ENCODE measurements at regions not wholly inside any gene's neighbourhood (a gene's known extent, or its start where the extent isn't known, plus 50 kb on each side); places are given as distances from the start of the nearest gene placed in this dataset.
"Not testable (repeated sequence)": the region's sequence is repeated elsewhere in the genome, so short reads cannot be mapped to it uniquely, and the experiment has no call there.

DNA sequence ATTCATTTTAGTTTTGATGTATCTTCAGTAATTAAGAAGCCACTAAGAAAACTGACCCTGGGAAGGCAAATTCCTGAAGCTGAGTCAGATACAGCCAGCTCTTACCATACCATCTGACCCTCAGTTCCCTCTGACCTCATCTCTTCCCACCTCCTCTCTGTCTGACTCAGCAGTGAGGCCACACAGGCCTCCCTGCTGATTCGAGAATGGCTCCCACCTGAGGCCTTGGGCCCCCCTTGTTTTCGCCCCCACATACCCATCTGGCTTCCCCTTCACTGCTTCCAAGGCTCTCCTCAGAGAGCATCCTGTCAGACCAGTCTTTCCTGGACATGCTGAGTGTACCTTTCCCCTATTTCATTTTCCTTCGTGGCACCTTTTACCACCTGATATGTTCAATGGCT lies 71.0 kb upstream of the CYP1B1 start:
- H3K4me1 Mint-ChIP-seq: peaks cover 10% of the 10 kb centered on the region
- H3K36me3 Mint-ChIP-seq (ENCODE audit: low read depth): no peaks in the 10 kb centered on the region
- POLR2A ChIA-PET: no interaction called here
- H3K27ac Mint-ChIP-seq: no peak overlapping the region
- CTCF ChIA-PET: no interaction called here
- H3K27me3 Mint-ChIP-seq: peaks cover 10% of the 10 kb centered on the region
- no peak for DNase-seq
- no peaks in the 10 kb centered on the region for H3K9me3 Mint-ChIP-seq
- H3K4me3 Mint-ChIP-seq: no peak overlapping the region

DNA sequence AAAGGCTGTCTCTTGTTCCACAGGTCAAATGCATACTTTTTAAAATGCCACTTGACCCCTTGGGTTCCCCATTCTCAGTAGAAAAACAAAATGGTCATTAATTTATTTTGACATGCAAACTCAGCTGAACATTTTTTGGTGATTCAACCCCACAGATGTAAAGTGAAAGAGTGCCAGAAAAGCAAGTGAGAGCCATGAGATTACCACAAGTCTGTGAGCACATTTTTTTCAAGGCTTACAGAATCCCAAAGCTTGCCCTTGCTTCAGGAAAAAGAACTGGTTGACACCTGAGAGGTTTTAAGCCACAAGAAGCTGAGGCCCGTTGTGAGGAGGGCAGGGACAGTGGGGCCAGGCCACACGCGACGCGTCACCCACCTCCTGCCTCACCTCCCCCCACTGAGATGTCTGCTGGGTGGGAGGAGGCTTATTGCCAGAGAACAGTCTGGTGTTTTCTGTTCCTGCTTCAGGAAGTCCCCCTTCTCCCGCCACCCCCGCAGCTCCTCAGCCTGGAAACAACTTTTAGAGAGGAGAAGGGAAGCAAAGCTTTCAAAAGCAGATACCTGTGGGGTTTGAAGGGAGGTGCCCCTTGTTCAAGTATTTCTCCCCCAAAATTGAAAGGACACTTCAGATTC lies 70.4 kb upstream of the CYP1B1 start:
- Mint-ChIP-seq H3K4me3 (no peak overlapping the region), H3K27ac (no peak overlapping the region)

DNA sequence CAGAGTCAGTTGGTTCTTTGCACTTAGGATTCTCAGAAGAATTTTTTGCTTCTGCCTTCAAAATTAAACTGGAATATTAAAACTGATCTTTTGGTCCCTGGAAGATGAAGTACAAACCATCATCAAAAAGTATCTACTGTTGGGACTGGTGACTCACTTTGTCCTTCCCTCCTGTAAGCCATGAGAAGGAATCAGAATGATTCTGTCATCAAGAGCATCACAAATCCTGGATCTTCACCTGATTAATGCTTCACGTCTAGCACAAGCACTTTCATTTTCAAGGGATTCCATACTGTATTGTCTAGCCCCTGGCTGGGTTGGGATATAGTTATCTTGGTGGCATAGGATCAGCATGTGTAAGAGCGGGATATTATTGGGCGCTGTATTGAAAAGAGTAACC lies 69.3 kb upstream of the CYP1B1 start:
- CTCF ChIA-PET: no interaction called here
- Mint-ChIP-seq H3K27ac (no peak overlapping the region), H3K4me3 (no peak overlapping the region), H3K27me3 (peaks cover 11% of the 10 kb centered on the region), H3K9me3 (no peaks in the 10 kb centered on the region), H3K36me3 (ENCODE audit: low read depth) (no peaks in the 10 kb centered on the region), H3K4me1 (peaks cover 10% of the 10 kb centered on the region)
- DNase-seq: no peak
- POLR2A ChIA-PET: no interaction called here

More for the DNA sequence above, 70.4 kb upstream of the CYP1B1 start:
- Mint-ChIP-seq H3K9me3 (no peaks in the 10 kb centered on the region), H3K36me3 (ENCODE audit: low read depth) (no peaks in the 10 kb centered on the region), H3K4me1 (peaks cover 10% of the 10 kb centered on the region), H3K27me3 (peaks cover 11% of the 10 kb centered on the region)
- ChIA-PET POLR2A (no interaction called here), CTCF (interaction anchor here (0.6 kb wide), 1 partner anchor 112 kb away, joined by 4 read pairs; no protein-coding TSS in a partner anchor)
- DNase-seq: no peak

DNA sequence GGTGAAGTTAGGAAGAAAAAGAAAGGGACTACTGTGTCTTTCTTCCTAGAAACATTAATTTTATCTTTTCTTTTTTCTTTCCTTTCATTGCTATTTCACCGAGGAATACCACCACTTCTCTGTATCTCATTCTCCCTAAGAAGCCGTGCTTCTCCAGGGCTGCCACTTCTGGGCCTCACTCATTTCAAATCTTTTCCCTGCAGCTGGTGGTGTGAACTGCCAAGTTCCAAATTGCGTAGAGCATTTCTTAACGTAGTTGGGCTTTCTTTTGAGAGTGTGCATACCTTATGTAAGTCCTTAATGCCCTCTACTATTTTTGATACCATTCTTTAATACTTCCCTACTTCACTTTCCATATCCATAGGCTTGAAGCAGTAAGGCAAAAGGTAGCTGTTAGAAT lies 66.7 kb upstream of the CYP1B1 start:
- DNase-seq: no peak
- ChIA-PET POLR2A (no interaction called here), CTCF (no interaction called here)
- H3K4me1 Mint-ChIP-seq: peaks cover 10% of the 10 kb centered on the region
- H3K36me3 Mint-ChIP-seq (ENCODE audit: low read depth): no peaks in the 10 kb centered on the region
- H3K4me3 Mint-ChIP-seq: no peak overlapping the region
- H3K27ac Mint-ChIP-seq: no peak overlapping the region
- H3K27me3 Mint-ChIP-seq: peaks cover 11% of the 10 kb centered on the region
- no peaks in the 10 kb centered on the region for H3K9me3 Mint-ChIP-seq

DNA sequence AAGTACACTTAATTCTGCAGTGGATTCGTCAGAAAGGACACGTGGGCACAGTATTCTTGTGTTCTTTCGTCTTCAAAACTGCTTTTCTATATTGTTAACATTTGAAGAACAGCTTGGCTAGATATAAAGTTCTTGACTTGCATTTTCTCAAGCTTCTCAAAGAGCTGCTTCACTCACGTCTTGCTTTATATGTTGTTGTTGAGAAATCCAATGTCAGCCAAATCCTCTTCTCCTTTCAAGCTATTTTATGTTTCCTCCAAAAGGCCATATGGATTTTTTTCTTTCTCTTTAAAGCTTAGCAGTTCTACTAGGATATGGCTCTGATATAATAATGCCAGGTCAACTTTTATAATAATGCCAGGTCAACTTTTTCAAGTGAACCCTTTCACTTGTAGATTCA lies 65.5 kb upstream of the CYP1B1 start:
- Mint-ChIP-seq H3K9me3 (no peaks in the 10 kb centered on the region), H3K27me3 (peaks cover 13% of the 10 kb centered on the region), H3K4me3 (no peak overlapping the region), H3K36me3 (ENCODE audit: low read depth) (no peaks in the 10 kb centered on the region), H3K27ac (no peak overlapping the region), H3K4me1 (peaks cover 3% of the 10 kb centered on the region)
- ChIA-PET CTCF (interaction anchor here (0.5 kb wide), 1 partner anchor 1505 kb away, joined by 8 read pairs; no protein-coding TSS in a partner anchor), POLR2A (no interaction called here)
- no peak for DNase-seq

DNA sequence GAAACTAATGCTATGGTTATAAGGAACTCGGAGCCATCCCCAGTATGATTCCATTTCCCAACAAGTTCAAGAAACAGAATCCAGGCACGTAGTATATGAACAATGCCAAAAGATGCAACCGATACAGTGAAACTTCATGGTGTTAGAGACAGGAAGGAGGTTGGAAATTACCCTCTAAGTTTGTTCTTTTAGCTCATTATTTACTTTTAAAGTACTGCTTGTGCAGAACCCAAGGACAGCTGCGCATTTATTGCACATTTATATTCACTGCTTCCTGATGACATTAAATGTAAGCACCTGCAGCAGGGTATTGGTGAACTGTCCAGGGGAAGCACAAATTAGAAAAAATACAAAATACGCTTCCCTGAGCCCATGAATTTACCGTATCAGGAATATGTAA lies 63.0 kb upstream of the CYP1B1 start:
- Mint-ChIP-seq H3K4me1 (no peaks in the 10 kb centered on the region), H3K36me3 (ENCODE audit: low read depth) (no peaks in the 10 kb centered on the region), H3K27me3 (peaks cover 26% of the 10 kb centered on the region), H3K4me3 (no peak overlapping the region), H3K9me3 (no peaks in the 10 kb centered on the region), H3K27ac (no peak overlapping the region)
- no peak for DNase-seq
- ChIA-PET POLR2A (no interaction called here), CTCF (interaction anchor here (1.1 kb wide), 1 partner anchor 23 kb away, joined by 3 read pairs; no protein-coding TSS in a partner anchor)

DNA sequence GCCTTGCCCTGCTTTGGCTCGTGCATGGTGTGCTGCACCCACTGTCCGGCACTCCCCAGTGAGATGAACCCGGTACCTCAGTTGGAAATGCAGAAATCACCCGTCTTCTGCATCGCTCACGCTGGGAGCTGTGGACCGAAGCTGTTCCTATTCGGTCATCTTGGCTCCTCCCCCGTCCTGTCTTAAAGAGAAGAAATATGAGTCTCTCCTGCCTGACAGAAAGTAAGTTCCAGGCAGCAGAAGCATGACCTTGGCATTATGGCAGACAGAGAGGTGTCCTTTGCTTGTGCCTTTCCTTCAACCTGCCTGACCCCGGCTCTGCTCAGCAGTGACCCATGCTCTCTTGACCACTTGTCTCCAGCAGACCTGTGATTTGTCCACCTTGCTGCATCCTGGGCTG lies 62.5 kb upstream of the CYP1B1 start:
- Mint-ChIP-seq H3K9me3 (no peaks in the 10 kb centered on the region), H3K27ac (no peak overlapping the region), H3K4me1 (no peaks in the 10 kb centered on the region), H3K36me3 (ENCODE audit: low read depth) (no peaks in the 10 kb centered on the region), H3K4me3 (no peak overlapping the region), H3K27me3 (peaks cover 26% of the 10 kb centered on the region)
- no peak for DNase-seq
- ChIA-PET CTCF (no interaction called here), POLR2A (no interaction called here)

DNA sequence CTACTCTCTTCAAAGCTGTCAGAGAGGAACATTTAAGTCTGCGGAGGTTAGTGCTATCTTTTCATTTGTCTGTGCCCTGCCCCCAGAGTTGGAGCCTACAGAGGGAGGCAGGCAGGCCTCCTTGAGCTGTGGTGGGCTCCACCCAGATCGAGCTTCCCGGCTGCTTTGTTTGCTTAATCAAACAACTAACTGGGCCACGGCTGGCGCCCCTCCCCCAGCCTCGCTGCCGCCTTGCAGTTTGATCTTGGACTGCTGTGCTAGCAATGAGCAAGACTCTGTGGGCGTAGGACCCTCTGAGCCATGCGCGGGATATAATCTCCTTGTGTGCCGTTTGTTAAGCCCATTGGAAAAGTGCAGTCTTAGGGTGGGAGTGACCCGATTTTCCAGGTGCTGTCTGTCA lies 62.0 kb upstream of the CYP1B1 start:
- H3K4me1 Mint-ChIP-seq; H3K9me3 Mint-ChIP-seq; CTCF ChIA-PET; H3K27ac Mint-ChIP-seq; H3K4me3 Mint-ChIP-seq; H3K36me3 Mint-ChIP-seq (ENCODE audit: low read depth); POLR2A ChIA-PET; DNase-seq: not testable (repeated sequence)
- H3K27me3 Mint-ChIP-seq: peaks cover 26% of the 10 kb centered on the region

DNA sequence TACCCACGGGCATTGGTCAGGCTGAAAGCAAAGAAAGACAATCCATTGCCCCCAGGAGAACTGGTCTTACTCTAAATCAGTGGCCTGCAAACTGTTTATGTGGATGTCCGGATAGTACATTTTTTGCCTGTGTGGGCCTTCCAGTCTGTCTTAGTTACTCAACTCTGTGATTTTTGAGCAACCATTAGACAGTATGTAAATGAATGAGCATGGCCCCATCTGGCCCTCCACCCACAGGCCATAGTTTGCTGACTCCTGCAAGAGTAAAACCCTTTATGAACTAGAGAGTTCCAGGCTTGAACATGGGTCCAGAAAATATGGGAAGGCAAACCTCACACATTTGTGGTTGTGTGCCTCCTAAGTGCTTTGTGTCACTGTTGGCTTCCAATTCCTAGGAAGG lies 55.7 kb upstream of the CYP1B1 start:
- Mint-ChIP-seq H3K27ac (no peak overlapping the region), H3K27me3 (peaks cover 13% of the 10 kb centered on the region), H3K9me3 (peaks cover 8% of the 10 kb centered on the region), H3K4me1 (no peaks in the 10 kb centered on the region), H3K36me3 (ENCODE audit: low read depth) (peaks cover 4% of the 10 kb centered on the region), H3K4me3 (no peak overlapping the region)
- POLR2A ChIA-PET: no interaction called here
- CTCF ChIA-PET: no interaction called here
- DNase-seq: no peak

DNA sequence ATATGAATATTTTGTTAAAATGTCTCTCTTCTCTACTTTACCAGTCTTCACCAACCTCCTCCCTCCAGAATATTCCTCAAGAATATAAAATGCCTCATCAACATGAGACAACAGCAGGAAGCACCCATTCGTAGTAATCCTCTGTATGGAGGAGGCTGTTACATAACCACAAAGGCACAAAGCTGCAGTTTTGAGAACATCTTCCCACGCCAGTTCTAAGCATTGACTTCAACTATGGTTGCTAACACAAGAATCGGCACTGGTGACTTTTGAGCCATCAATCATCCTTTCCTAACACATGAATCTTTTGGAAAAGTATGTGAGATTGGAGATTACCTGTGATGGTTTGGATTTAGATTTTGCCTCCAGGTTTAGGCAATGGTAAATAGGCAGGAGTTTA lies 54.9 kb upstream of the CYP1B1 start:
- Mint-ChIP-seq H3K27ac (no peak overlapping the region), H3K9me3 (peaks cover 16% of the 10 kb centered on the region), H3K4me1 (no peaks in the 10 kb centered on the region), H3K36me3 (ENCODE audit: low read depth) (peaks cover 7% of the 10 kb centered on the region), H3K27me3 (peaks cover 10% of the 10 kb centered on the region), H3K4me3 (no peak overlapping the region)
- ChIA-PET CTCF (no interaction called here), POLR2A (no interaction called here)
- no peak for DNase-seq

DNA sequence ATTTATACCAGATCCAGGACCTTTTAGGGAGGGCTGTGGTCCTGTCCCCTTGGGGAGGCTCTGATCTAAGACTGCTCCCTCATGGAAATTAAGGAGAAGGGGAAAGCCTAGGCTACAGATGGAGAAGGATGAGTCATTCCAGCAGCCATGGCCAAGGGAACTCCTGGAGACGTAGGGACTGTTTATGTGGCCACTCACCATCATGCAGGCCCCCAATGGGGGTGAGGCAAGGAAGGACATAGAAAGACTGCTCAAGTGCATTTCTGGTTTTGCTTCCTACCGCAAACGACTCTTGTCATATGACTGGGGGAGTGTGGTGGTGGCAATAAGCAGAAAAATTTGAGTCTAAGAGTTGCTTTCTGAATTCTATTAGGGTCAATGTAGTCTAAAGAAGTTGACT lies 54.0 kb upstream of the CYP1B1 start:
- H3K4me3 Mint-ChIP-seq: no peak overlapping the region
- no peak for DNase-seq
- POLR2A ChIA-PET: no interaction called here
- H3K27ac Mint-ChIP-seq: no peak overlapping the region
- peaks cover 3% of the 10 kb centered on the region for H3K27me3 Mint-ChIP-seq
- peaks cover 7% of the 10 kb centered on the region for H3K36me3 Mint-ChIP-seq (ENCODE audit: low read depth)
- no peaks in the 10 kb centered on the region for H3K4me1 Mint-ChIP-seq
- peaks cover 17% of the 10 kb centered on the region for H3K9me3 Mint-ChIP-seq
- CTCF ChIA-PET: no interaction called here

DNA sequence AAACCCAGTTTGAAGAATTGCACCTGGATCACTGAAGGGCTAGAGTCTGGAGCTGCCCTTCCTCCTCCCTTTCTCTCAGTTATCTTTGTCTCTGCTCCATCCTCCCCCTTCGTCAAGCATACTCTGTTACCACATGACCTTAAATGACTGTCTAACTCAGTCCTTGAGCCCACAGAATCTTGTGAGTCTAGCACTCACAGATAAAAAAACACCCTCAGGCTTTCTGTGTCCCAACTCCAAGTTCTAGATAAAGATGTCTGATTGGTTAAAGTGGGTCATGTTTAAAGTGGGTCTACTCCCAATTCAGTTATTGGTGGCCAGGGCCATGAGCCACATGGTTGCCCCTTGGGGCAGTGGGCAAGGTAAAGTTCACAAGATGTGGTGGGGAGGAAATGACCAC lies 53.5 kb upstream of the CYP1B1 start:
- no peak for DNase-seq
- Mint-ChIP-seq H3K27me3 (no peaks in the 10 kb centered on the region), H3K4me1 (no peaks in the 10 kb centered on the region), H3K9me3 (peaks cover 17% of the 10 kb centered on the region), H3K36me3 (ENCODE audit: low read depth) (peaks cover 7% of the 10 kb centered on the region), H3K27ac (no peak overlapping the region), H3K4me3 (no peak overlapping the region)
- POLR2A ChIA-PET: no interaction called here
- CTCF ChIA-PET: no interaction called here

DNA sequence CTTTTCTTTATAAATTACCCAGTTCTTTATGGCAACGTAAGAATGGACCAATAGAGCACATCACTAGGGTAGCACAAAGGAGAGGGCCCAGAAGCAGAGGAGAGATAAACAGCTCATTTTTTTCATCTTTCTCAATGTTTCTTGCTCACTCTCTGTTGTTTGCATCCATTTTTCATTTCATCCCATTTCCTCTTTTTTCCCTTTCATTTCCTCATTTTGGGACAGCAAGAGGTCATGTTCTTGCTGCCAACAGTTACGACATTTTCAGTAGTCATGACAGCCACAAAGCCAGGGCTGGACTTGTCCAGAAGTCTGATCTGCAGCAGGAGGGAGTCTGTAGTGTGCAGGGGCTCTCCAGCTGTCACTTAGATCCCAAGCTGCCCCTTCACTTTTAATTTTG lies 52.7 kb upstream of the CYP1B1 start:
- no peaks in the 10 kb centered on the region for H3K27me3 Mint-ChIP-seq
- no peak for DNase-seq
- no peak overlapping the region for H3K4me3 Mint-ChIP-seq
- ChIA-PET CTCF (no interaction called here), POLR2A (no interaction called here)
- H3K9me3 Mint-ChIP-seq: peaks cover 17% of the 10 kb centered on the region
- H3K36me3 Mint-ChIP-seq (ENCODE audit: low read depth): peaks cover 7% of the 10 kb centered on the region
- H3K27ac Mint-ChIP-seq: no peak overlapping the region
- H3K4me1 Mint-ChIP-seq: no peaks in the 10 kb centered on the region

DNA sequence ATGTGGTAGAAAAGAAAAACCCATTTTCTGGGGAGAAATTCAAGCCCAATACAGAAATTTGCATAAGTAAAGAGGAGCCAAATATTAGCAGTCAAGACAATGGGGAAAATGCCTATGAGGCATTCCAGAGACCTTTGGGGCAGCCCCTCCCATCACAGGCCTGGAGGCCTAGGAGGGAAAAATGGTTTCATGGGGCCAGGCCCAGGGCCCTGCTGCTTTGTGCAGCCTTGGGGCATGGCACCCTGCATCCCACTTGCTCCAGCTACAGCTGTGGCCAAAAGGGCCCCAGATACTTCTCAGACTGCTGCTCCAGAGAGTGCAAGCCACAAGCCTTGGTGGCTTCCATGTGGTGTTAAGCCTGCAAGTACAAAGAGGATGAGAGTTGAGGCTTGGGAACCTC lies 51.3 kb upstream of the CYP1B1 start:
- ChIA-PET POLR2A (no interaction called here), CTCF (no interaction called here)
- no peak overlapping the region for H3K4me3 Mint-ChIP-seq
- no peaks in the 10 kb centered on the region for H3K27me3 Mint-ChIP-seq
- H3K4me1 Mint-ChIP-seq: no peaks in the 10 kb centered on the region
- no peak overlapping the region for H3K27ac Mint-ChIP-seq
- peaks cover 7% of the 10 kb centered on the region for H3K36me3 Mint-ChIP-seq (ENCODE audit: low read depth)
- H3K9me3 Mint-ChIP-seq: peaks cover 17% of the 10 kb centered on the region
- DNase-seq: no peak

DNA sequence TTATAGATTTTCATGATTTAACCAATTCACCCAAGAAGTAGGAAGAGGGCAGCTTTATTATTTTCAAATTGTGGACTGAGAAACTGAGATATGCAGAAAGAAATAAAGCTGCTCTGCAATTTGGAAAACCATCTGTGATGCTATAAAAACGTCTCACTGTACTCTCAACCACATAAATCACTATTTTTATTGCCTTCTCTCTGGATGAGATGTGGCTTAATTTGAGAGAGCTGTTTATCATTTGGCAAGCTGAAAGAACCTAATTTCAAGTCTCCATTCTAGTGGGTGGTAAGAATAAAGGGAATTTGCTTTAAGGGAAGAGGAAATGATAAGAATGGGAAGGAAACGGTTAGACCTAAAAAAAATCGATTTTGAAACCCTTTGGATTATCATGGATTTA lies 49.9 kb upstream of the CYP1B1 start:
- Mint-ChIP-seq H3K9me3 (peaks cover 17% of the 10 kb centered on the region), H3K36me3 (ENCODE audit: low read depth) (peaks cover 7% of the 10 kb centered on the region), H3K27ac (no peak overlapping the region), H3K4me1 (no peaks in the 10 kb centered on the region), H3K27me3 (peaks cover 2% of the 10 kb centered on the region), H3K4me3 (no peak overlapping the region)
- CTCF ChIA-PET: no interaction called here
- POLR2A ChIA-PET: no interaction called here
- no peak for DNase-seq

Data from activated CD4-positive, alpha-beta memory T cell treated with anti-CD3 and anti-CD28 coated beads, Interleukin-2, amount 10 ng/mL, durations not matched to agents 7 days and 5 days (primary cell).